Ishikawa (cell line): ENCODE measurements at regions not wholly inside any gene's neighbourhood (a gene's known extent, or its start where the extent isn't known, plus 50 kb on each side); places are given as distances from the start of the nearest gene placed in this dataset.

Experiments
- EP300 ChIP-seq: IDR thresholded peaks from 2 replicates; pipeline ENCODE4 v1.6.1; 2012; ENCODE audit warnings: borderline replicate concordance
- FOXM1 ChIP-seq: IDR thresholded peaks from 2 replicates; pipeline ENCODE4 v1.6.1; 2012; ENCODE audit warnings: low read depth, borderline replicate concordance
- RAD21 ChIP-seq: IDR thresholded peaks from 2 replicates; pipeline ENCODE4 v1.6.1; 2012; ENCODE audit warnings: low read depth
- TAF1 ChIP-seq: IDR thresholded peaks from 2 replicates; pipeline ENCODE4 v1.6.1; 2012; ENCODE audit warnings: low read depth, mild to moderate bottlenecking
- TCF12 ChIP-seq: IDR thresholded peaks from 2 replicates; pipeline ENCODE4 v1.6.1; 2012; ENCODE audit warnings: low read depth
- YY1 ChIP-seq: IDR thresholded peaks from 2 replicates; pipeline ENCODE4 v1.6.1; 2012; ENCODE audit warnings: low read depth
- ZBTB7A ChIP-seq: IDR thresholded peaks from 2 replicates; pipeline ENCODE4 v1.6.1; 2012; ENCODE audit warnings: low read depth
- TF ChIP-seq, protein P1 (sequence below): IDR thresholded peaks from 2 replicates; pipeline ENCODE4 v1.6.1; 2012; ENCODE audit warnings: low read depth, mild to moderate bottlenecking
- TF ChIP-seq, protein P2 (sequence below): IDR thresholded peaks from 2 replicates; pipeline ENCODE4 v1.6.1; 2012
- TF ChIP-seq, protein P3 (sequence below): IDR thresholded peaks from 2 replicates; pipeline ENCODE4 v1.6.1; 2012

- TF ChIP-seq TAF1 (no peak), EP300 (no peak), RAD21 (no peak), FOXM1 (no peak), YY1 (no peak), TCF12 (no peak), ZBTB7A (no peak)
- TF ChIP-seq, protein P1, sequence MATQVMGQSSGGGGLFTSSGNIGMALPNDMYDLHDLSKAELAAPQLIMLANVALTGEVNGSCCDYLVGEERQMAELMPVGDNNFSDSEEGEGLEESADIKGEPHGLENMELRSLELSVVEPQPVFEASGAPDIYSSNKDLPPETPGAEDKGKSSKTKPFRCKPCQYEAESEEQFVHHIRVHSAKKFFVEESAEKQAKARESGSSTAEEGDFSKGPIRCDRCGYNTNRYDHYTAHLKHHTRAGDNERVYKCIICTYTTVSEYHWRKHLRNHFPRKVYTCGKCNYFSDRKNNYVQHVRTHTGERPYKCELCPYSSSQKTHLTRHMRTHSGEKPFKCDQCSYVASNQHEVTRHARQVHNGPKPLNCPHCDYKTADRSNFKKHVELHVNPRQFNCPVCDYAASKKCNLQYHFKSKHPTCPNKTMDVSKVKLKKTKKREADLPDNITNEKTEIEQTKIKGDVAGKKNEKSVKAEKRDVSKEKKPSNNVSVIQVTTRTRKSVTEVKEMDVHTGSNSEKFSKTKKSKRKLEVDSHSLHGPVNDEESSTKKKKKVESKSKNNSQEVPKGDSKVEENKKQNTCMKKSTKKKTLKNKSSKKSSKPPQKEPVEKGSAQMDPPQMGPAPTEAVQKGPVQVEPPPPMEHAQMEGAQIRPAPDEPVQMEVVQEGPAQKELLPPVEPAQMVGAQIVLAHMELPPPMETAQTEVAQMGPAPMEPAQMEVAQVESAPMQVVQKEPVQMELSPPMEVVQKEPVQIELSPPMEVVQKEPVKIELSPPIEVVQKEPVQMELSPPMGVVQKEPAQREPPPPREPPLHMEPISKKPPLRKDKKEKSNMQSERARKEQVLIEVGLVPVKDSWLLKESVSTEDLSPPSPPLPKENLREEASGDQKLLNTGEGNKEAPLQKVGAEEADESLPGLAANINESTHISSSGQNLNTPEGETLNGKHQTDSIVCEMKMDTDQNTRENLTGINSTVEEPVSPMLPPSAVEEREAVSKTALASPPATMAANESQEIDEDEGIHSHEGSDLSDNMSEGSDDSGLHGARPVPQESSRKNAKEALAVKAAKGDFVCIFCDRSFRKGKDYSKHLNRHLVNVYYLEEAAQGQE = no peak
- TF ChIP-seq, protein P2, sequence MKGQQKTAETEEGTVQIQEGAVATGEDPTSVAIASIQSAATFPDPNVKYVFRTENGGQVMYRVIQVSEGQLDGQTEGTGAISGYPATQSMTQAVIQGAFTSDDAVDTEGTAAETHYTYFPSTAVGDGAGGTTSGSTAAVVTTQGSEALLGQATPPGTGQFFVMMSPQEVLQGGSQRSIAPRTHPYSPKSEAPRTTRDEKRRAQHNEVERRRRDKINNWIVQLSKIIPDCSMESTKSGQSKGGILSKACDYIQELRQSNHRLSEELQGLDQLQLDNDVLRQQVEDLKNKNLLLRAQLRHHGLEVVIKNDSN = no peak
- TF ChIP-seq, protein P3, sequence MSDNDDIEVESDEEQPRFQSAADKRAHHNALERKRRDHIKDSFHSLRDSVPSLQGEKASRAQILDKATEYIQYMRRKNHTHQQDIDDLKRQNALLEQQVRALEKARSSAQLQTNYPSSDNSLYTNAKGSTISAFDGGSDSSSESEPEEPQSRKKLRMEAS = no peak
Measured at GRCh38 chr4:178349601-178350000, 907.4 kb upstream of the AGA start.
